Epithelial cell of esophagus (primary cell): ENCODE measurements at regions not wholly inside any gene's neighbourhood (a gene's known extent, or its start where the extent isn't known, plus 50 kb on each side); places are given as distances from the start of the nearest gene placed in this dataset.

ENCODE experiments used
- DNase-seq: peaks from one replicate; pipeline ENCODE4 v3.0.0; 2010; ENCODE audit warnings: low read depth
- H3K4me3 ChIP-seq: 2 replicates; pipeline ENCODE4 v1.5.1; 2011; ENCODE audit warnings: mild to moderate bottlenecking, low read length, control low read depth
- TF ChIP-seq, protein P1 (sequence below): IDR thresholded peaks from 2 replicates; pipeline ENCODE4 v1.5.1; 2011; ENCODE audit warnings: low read depth, mild to moderate bottlenecking, low read length, control low read depth, inconsistent platforms; ENCODE audit not compliant: insufficient read depth; ENCODE audit errors: missing control alignments

DNA sequence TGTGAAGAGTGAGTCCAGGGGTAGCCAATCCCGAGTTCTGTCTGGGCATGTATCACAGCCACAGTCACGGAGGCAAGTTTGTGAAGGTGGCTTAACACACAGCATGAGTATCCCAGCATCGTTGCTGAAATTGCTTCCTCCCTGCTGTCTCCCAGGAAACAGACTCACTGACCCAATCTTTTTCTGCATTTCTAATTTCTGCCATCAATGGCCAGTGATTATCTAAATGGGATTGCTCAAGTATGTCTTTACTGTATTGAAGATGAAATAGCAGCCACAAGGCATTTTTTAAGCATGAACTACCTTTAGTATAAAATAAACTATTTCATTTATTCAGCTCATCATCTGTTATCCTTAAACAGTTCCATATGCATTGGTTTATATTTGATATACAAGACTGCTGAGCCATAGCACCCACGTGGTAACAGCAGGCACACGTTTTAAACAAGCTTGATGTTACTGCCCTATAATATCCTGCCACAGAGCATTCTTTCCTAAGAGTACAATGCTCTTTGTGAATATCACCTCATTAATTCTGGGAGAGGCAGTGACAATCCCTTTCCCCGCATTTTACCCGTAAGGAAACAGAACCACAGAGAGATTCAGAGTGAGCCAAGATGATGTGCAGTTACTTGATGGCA is 276.6 kb upstream of the THBS1 start:
- TF ChIP-seq, protein P1, sequence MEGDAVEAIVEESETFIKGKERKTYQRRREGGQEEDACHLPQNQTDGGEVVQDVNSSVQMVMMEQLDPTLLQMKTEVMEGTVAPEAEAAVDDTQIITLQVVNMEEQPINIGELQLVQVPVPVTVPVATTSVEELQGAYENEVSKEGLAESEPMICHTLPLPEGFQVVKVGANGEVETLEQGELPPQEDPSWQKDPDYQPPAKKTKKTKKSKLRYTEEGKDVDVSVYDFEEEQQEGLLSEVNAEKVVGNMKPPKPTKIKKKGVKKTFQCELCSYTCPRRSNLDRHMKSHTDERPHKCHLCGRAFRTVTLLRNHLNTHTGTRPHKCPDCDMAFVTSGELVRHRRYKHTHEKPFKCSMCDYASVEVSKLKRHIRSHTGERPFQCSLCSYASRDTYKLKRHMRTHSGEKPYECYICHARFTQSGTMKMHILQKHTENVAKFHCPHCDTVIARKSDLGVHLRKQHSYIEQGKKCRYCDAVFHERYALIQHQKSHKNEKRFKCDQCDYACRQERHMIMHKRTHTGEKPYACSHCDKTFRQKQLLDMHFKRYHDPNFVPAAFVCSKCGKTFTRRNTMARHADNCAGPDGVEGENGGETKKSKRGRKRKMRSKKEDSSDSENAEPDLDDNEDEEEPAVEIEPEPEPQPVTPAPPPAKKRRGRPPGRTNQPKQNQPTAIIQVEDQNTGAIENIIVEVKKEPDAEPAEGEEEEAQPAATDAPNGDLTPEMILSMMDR = no peak
- DNase-seq = peak; percentile 93
- H3K4me3 ChIP-seq = no peak overlapping the region

DNA sequence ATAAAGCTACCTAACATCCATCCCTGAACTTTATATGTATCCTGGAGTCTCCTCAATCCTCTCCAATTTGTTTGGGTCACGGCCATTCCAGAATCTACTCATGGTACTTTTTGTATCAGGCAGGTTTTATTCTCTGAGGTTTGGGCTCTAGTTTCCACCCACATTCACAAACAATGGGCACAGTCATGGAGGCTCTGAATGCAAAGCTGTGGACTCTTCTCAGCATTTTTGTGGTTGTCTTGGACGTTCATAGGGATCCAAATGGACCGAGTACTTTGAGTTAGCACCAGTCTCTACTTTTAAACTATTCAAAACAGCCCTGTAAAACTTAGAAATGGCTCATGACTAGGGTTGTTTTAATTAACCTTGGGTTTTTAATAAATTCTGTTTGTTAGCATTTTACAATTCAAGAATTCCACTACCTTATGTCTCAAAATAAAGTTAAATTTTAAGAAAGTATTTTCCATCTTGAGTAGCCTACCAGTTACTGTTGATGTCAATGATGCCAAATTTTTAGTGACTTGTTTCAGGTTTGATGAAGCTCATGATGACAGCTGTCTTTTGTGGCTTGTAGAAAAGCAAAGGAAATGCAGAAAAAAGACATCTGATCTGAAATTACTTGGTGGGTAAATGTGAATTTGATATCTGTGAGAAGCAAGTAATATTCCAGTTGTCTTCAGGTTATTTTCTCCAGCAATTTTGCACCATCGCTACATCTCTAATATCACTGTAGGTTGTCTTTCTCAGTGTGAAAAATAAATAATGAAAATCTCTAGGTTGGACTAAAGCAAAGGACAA is 275.7 kb upstream of the THBS1 start:
- TF ChIP-seq, protein P1 = no peak
- DNase-seq = no peak
- H3K4me3 ChIP-seq = no peak overlapping the region

DNA sequence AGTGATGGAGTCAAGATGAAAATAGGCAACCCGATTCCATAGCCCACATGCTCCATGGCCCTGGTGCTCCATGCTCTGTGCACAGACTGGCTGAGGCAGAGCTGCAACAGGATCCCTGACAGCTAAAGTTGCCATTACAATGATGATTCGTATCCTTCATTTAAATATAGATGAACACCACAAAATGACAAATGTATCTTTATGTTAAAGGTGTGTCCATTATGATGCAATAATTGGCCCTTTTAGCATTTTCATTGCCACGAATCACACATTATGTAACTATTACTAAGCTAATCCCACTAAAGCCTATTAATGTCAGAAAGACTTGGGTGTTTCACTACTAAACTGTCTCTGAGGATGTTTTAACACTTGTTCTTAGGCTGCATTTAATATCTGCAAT is 270.2 kb upstream of the THBS1 start:
- no peak overlapping the region for H3K4me3 ChIP-seq
- peak; percentile 84 for DNase-seq
- TF ChIP-seq, protein P1 = no peak

DNA sequence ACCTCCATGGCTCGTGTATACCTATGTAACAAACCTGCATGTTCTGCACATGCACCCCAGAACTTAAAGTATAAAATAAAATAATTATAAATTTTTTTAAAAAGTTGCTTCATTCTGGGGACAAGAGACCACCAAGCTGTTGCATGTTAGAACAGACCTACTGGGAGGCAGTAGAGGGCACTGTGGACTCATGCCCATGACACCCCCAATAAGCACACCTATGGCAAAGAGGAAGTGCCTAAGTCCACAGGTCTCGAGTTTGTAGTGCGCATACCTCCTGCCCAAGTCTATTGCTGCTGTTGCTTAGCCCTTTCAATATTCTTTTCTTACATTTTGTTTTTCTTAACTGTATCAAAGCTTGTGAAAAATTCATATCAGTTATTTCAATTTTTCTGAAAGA is 267.9 kb upstream of the THBS1 start:
- no peak overlapping the region for H3K4me3 ChIP-seq
- TF ChIP-seq, protein P1 = peak; percentile 20
- peak; percentile 49 for DNase-seq

DNA sequence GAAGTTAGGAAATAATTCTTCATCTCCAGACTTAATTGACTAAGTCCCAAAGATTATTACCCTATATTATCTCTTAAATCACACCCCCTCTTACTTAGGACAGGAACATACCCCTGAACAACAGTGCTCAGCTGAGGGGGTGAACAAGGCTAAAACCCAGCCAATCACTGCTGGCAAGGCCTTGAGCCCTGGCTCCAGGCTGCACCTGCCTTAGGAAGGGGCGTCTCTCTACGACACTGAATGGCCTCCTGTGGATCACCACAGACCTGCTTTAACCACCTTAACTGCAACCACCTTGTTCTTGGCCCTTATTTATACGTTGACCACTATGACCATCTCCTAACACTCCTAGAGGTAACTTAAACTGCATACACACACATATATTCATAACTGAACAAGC is 267.4 kb upstream of the THBS1 start:
- H3K4me3 ChIP-seq = no peak overlapping the region
- TF ChIP-seq, protein P1 = no peak
- no peak for DNase-seq

DNA sequence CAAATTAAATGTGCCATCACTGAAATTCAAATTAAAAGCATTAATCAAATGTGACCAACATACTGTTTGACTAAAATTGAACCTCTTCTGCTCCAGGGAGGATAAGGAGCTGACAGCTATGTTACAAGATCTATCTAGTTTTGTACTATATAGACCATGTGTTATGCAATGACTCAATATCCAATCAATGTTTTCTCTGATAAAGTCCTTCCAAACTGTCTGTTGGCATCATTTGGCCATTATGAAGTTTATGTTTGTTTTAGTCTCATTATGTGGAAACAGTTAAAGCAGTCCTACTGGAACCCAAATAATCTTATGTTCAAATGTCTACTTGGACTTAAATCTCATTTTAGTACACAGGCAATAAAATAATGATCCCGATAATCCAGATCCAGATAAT is 267.0 kb upstream of the THBS1 start:
- H3K4me3 ChIP-seq = no peak overlapping the region
- no peak for DNase-seq
- TF ChIP-seq, protein P1 = no peak
